ENCODE measurements at regions not wholly inside any gene's neighbourhood (a gene's known extent, or its start where the extent isn't known, plus 50 kb on each side); places are given as distances from the start of the nearest gene placed in this dataset.

DNA sequence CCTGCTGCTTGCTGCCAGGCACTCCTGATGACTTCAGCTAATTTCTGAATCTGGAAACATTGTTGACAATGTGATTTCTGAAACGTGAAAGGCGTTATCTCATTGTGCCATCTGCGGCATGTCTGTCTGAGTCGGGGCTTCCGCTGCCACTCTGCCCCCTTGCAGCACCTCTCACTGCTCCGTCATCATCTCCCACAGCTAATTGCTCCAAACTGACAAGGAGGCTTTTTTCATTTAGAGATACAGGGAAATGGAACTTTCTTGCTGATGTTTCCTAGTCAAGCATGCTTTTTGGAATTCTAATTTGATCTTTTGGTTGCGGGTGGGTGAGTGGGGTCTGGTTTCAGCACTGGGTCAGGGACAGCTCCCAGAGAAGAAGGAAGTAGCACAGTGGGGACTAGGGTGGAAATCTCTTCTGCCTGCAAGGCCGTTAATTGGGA lies 233.5 kb downstream of the DHX35 start:
- H3K4me3 ChIP-seq (ENCODE audit: low read length in 2 of 2) = no peak overlapping the region
- no peaks in the 10 kb centered on the region for H3K4me1 ChIP-seq (ENCODE audit: control insufficient read depth, insufficient read depth, low read length)
- no peak overlapping the region for H3K9ac ChIP-seq (ENCODE audit: low read length in 2 of 2)
- H3K27me3 ChIP-seq (ENCODE audit: control insufficient read depth in 1 of 2, insufficient read depth in 2 of 2, low read length in 2 of 2) = peaks cover 0 to 2% of the 10 kb centered on the region in 2 donors
- no peak overlapping the region for H3K27ac ChIP-seq (ENCODE audit: low read length)
- peaks cover 0 to 6% of the 10 kb centered on the region in 2 donors for H3K9me3 ChIP-seq (ENCODE audit: control insufficient read depth in 2 of 2, low read length in 2 of 2)
- H3K36me3 ChIP-seq (ENCODE audit: control insufficient read depth in 2 of 2, insufficient read depth in 2 of 2, low read length in 2 of 2) = no peaks in the 10 kb centered on the region

DNA sequence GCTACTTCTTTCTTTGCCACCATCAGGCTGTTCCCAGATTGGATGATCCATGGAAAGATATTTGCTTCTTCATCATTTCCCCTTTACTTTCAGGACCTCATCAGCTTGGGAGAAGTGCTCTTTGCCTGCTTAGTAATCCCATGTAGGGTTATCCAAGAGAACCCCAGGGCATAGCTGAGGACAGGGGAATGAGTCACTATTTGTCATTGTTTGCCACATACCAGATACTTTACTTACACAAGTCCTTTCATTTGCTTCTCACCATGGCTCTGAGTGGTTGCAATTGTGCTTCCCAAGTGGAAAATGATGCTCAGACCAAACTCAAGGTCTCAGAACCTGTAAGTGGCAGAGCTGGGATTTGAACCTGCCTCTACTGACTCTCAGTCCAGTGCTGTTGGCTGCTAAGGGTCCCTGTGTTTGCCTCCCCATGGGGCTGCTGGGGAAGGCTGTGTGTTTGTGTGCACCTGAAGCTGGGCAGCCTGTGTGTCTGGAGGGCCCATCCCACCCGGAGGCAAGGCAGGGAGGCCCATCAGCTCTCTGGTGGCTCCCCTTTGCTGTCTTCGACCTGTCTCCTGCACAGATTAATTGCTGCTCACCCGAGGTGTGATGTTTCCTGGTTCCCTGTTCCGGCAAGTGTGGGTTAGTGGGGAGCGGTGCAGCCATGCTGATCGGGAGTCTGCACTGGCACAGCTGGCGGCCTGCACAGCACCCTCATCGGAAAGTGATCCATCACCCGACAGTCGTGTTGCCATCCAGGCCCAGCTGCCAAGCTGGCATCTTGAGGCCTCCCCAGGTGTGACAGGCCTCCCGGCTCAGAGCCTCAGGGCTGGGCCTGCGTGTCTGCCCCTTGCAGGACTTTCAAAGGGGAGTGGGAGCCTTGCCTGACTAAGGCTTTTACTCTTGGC lies 228.8 kb downstream of the DHX35 start:
- H3K9me3 ChIP-seq (ENCODE audit: control insufficient read depth in 2 of 2, low read length in 2 of 2) = peaks cover 0 to 5% of the 10 kb centered on the region in 2 donors
- H3K27me3 ChIP-seq (ENCODE audit: control insufficient read depth in 1 of 2, insufficient read depth in 2 of 2, low read length in 2 of 2) = peaks cover 0 to 2% of the 10 kb centered on the region in 2 donors
- H3K4me1 ChIP-seq (ENCODE audit: control insufficient read depth, insufficient read depth, low read length) = no peaks in the 10 kb centered on the region
- no peak overlapping the region for H3K4me3 ChIP-seq (ENCODE audit: low read length in 2 of 2)
- no peak overlapping the region for H3K27ac ChIP-seq (ENCODE audit: low read length)
- H3K36me3 ChIP-seq (ENCODE audit: control insufficient read depth in 2 of 2, insufficient read depth in 2 of 2, low read length in 2 of 2) = no peaks in the 10 kb centered on the region
- no peak overlapping the region for H3K9ac ChIP-seq (ENCODE audit: low read length in 2 of 2)

DNA sequence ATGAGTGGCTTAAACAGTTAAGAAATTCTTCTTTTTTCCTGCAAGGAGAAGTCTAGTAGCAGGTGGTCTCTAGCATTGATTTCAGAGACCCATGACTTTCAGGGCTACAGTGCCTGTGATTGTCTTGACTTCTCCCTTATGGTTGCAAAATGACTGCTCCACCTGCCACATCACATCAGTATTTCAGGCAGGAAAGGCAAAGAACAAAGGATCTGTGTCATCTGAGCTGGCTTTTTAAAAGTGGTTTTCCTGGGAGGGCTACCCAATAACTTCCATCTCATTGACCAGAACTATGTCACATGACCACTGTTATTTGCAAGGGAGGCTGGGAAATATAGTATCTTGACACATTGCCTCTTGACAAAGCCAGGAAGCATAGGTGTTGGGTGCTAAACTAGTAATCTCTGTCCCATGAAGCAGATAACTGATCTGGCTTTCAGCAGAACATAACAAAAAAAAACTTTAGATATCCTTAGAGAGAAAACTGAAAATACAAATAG lies 226.2 kb downstream of the DHX35 start:
- Histone ChIP-seq H3K9me3 (ENCODE audit: control insufficient read depth in 2 of 2, low read length in 2 of 2) (peaks cover 4 to 11% of the 10 kb centered on the region in 2 donors), H3K36me3 (ENCODE audit: control insufficient read depth in 2 of 2, insufficient read depth in 2 of 2, low read length in 2 of 2) (no peaks in the 10 kb centered on the region), H3K9ac (ENCODE audit: low read length in 2 of 2) (no peak overlapping the region), H3K4me3 (ENCODE audit: low read length in 2 of 2) (no peak overlapping the region), H3K27me3 (ENCODE audit: control insufficient read depth in 1 of 2, insufficient read depth in 2 of 2, low read length in 2 of 2) (no peaks in the 10 kb centered on the region), H3K4me1 (ENCODE audit: control insufficient read depth, insufficient read depth, low read length) (no peaks in the 10 kb centered on the region), H3K27ac (ENCODE audit: low read length) (no peak overlapping the region)

DNA sequence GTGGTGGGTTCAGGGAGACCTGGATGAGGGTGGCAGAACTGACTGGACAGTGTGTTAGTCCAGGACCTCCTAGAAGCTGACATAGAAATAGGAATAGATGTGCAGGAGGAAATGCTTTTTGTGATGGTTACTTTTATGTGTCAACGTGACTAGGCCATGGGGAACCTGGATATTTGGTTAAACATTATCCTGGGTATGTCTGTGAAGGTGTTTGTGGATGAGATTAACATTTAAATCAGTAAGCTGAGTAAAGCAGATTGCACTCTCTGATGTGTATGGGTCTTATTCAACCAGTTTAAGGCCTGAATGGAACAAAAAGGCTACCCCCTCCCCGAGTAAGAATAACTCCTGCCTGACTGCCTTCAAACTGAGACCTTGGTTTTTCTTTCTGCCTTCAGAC lies 219.3 kb downstream of the DHX35 start:
- no peaks in the 10 kb centered on the region for H3K4me1 ChIP-seq (ENCODE audit: control insufficient read depth, insufficient read depth, low read length)
- H3K4me3 ChIP-seq (ENCODE audit: low read length in 2 of 2) = no peak overlapping the region
- H3K27me3 ChIP-seq (ENCODE audit: control insufficient read depth in 1 of 2, insufficient read depth in 2 of 2, low read length in 2 of 2) = no peaks in the 10 kb centered on the region
- H3K9me3 ChIP-seq (ENCODE audit: control insufficient read depth in 2 of 2, low read length in 2 of 2) = peaks cover 4 to 11% of the 10 kb centered on the region in 2 donors
- no peak overlapping the region for H3K9ac ChIP-seq (ENCODE audit: low read length in 2 of 2)
- no peaks in the 10 kb centered on the region for H3K36me3 ChIP-seq (ENCODE audit: control insufficient read depth in 2 of 2, insufficient read depth in 2 of 2, low read length in 2 of 2)
- H3K27ac ChIP-seq (ENCODE audit: low read length) = no peak overlapping the region

DNA sequence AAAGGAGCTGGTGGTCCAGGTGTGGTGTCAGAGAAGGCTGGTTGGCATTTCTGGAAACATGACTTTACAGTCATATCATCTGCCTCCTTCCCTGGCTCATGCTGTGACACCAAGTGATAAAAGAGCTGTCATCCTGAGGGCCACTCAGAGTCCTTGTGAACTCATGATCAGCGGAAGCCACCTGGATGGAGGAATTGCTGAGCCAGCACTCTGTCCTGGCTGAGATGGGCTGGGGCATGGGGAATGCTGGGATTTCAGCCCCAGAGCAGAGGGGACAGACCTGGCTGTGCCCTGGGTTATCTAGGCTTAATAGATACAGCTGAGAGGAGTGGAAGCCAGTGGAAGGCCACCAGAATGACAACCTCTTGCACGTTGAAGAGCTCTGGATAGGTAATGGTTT lies 214.3 kb downstream of the DHX35 start:
- no peak overlapping the region for H3K27ac ChIP-seq (ENCODE audit: low read length)
- peaks cover 0 to 2% of the 10 kb centered on the region in 2 donors for H3K9me3 ChIP-seq (ENCODE audit: control insufficient read depth in 2 of 2, low read length in 2 of 2)
- H3K4me3 ChIP-seq (ENCODE audit: low read length in 2 of 2) = no peak overlapping the region
- H3K9ac ChIP-seq (ENCODE audit: low read length in 2 of 2) = no peak overlapping the region
- H3K4me1 ChIP-seq (ENCODE audit: control insufficient read depth, insufficient read depth, low read length) = no peaks in the 10 kb centered on the region
- H3K27me3 ChIP-seq (ENCODE audit: control insufficient read depth in 1 of 2, insufficient read depth in 2 of 2, low read length in 2 of 2) = peaks cover 0 to 3% of the 10 kb centered on the region in 2 donors
- no peaks in the 10 kb centered on the region for H3K36me3 ChIP-seq (ENCODE audit: control insufficient read depth in 2 of 2, insufficient read depth in 2 of 2, low read length in 2 of 2)

DNA sequence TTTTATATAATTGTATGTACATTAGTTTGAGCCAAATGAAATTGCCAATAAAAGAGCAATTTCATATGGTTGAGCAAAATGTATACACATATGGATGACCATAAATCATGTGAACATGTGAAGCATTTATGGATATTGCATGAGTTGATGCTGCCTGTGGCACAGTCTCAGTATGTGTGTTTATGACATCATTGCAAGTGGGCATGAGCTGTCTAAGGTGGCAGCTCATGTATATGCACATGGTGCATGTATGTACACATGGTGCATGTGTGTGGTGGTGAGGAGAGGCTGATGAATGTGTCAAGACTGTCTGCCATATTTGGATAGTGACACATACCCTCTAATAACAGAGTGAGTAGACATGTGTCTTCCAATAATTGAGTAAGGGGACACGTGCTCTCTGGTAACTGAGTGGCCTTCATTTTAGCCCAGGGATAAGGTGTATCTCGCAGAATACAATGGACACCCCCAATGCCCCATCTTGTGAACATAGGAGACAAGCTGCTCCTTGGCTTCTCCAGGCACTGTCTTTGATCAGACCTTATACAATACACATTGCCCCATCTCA lies 208.8 kb downstream of the DHX35 start:
- Histone ChIP-seq H3K36me3 (ENCODE audit: control insufficient read depth in 2 of 2, insufficient read depth in 2 of 2, low read length in 2 of 2) (no peaks in the 10 kb centered on the region), H3K27me3 (ENCODE audit: control insufficient read depth in 1 of 2, insufficient read depth in 2 of 2, low read length in 2 of 2) (peaks cover 0 to 3% of the 10 kb centered on the region in 2 donors), H3K9ac (ENCODE audit: low read length in 2 of 2) (no peak overlapping the region), H3K4me3 (ENCODE audit: low read length in 2 of 2) (no peak overlapping the region), H3K9me3 (ENCODE audit: control insufficient read depth in 2 of 2, low read length in 2 of 2) (peaks cover 0 to 6% of the 10 kb centered on the region in 2 donors), H3K27ac (ENCODE audit: low read length) (no peak overlapping the region), H3K4me1 (ENCODE audit: control insufficient read depth, insufficient read depth, low read length) (no peaks in the 10 kb centered on the region)

DNA sequence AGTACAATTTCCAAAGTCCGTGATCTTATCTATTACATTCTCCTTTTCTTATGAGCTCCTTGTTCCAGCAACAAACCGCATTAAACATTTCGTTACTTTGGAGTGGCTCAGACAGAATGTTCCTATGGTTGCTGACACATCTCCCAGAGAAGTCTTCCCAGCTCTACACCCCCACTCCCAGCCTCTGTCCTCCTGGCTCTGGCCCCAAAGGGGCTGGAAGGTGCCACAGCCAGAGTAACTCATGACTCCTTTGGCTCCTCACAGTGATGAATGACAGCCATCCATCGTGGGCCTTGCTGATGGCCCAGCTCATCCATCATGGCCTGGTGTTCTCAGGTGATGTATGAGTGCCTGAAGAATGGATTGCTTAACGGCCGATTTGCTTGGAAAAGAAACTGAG lies 203.0 kb downstream of the DHX35 start:
- Histone ChIP-seq H3K36me3 (ENCODE audit: control insufficient read depth in 2 of 2, insufficient read depth in 2 of 2, low read length in 2 of 2) (no peaks in the 10 kb centered on the region), H3K4me3 (ENCODE audit: low read length in 2 of 2) (no peak overlapping the region), H3K9ac (ENCODE audit: low read length in 2 of 2) (no peak overlapping the region), H3K27me3 (ENCODE audit: control insufficient read depth in 1 of 2, insufficient read depth in 2 of 2, low read length in 2 of 2) (peaks cover 0 to 3% of the 10 kb centered on the region in 2 donors), H3K9me3 (ENCODE audit: control insufficient read depth in 2 of 2, low read length in 2 of 2) (no peaks in the 10 kb centered on the region), H3K4me1 (ENCODE audit: control insufficient read depth, insufficient read depth, low read length) (no peaks in the 10 kb centered on the region), H3K27ac (ENCODE audit: low read length) (no peak overlapping the region)

DNA sequence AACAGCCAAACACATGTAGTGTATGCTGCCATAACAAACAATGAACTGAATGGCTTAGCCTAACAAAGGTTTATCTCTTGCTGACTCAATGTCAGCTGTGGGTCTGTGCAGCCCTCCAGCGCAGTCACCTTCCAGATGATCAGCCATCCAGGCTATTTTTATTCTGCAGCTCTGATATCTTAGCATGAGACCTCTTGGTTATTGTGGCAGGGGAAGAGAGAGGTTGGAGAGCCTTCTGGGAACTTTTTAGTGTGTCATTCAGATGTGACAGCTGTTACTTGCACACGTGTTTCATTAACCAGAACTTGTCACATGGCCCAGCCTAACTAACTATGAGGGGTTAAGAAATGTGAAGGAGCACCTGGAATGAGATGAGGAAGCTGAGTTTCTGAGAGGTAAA lies 202.5 kb downstream of the DHX35 start:
- no peaks in the 10 kb centered on the region for H3K9me3 ChIP-seq (ENCODE audit: control insufficient read depth in 2 of 2, low read length in 2 of 2)
- no peaks in the 10 kb centered on the region for H3K4me1 ChIP-seq (ENCODE audit: control insufficient read depth, insufficient read depth, low read length)
- peaks cover 0 to 3% of the 10 kb centered on the region in 2 donors for H3K27me3 ChIP-seq (ENCODE audit: control insufficient read depth in 1 of 2, insufficient read depth in 2 of 2, low read length in 2 of 2)
- no peak overlapping the region for H3K4me3 ChIP-seq (ENCODE audit: low read length in 2 of 2)
- no peak overlapping the region for H3K27ac ChIP-seq (ENCODE audit: low read length)
- H3K36me3 ChIP-seq (ENCODE audit: control insufficient read depth in 2 of 2, insufficient read depth in 2 of 2, low read length in 2 of 2) = no peaks in the 10 kb centered on the region
- no peak overlapping the region for H3K9ac ChIP-seq (ENCODE audit: low read length in 2 of 2)

DNA sequence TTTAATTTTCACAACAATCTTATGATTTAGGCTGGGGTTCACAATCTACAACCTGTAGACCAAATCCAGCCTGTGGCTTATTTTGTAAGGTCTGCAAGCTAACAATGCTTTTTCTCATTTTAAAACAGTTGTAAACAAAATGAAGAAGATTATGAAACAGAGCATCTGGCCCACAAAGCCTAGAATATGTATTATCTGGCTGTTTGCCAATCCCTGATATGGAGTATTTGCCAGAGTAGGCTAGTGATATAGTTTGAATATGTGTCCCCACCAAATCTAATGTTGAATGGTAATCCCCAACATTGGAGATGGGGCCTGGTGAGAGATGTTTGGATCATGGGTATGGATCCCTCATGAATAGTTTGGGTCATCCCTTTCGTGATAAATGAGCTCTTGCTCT lies 201.8 kb downstream of the DHX35 start:
- Histone ChIP-seq H3K27ac (ENCODE audit: low read length) (no peak overlapping the region), H3K4me3 (ENCODE audit: low read length in 2 of 2) (no peak overlapping the region), H3K9ac (ENCODE audit: low read length in 2 of 2) (no peak overlapping the region), H3K9me3 (ENCODE audit: control insufficient read depth in 2 of 2, low read length in 2 of 2) (no peaks in the 10 kb centered on the region), H3K4me1 (ENCODE audit: control insufficient read depth, insufficient read depth, low read length) (no peaks in the 10 kb centered on the region), H3K36me3 (ENCODE audit: control insufficient read depth in 2 of 2, insufficient read depth in 2 of 2, low read length in 2 of 2) (no peaks in the 10 kb centered on the region), H3K27me3 (ENCODE audit: control insufficient read depth in 1 of 2, insufficient read depth in 2 of 2, low read length in 2 of 2) (peaks cover 0 to 3% of the 10 kb centered on the region in 2 donors)

DNA sequence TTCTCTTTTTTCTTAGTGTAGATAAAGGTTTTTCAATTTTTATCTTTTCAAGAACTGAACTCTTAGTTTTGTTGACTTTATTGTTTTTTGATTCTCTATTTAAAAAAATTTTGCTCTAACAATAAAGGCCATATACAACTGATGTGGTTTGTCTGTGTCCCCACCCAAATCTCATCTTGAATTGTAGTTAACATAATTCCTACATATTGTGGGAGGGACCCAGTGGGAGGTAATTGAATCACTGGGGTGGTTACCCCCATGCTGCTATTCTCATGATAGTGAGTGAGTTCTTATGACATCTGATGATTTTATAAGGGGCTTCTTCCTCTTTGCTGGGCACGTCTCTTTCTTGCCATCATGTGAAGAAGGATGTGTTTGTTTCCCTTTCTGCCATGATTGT lies 199.8 kb downstream of the DHX35 start:
- Histone ChIP-seq H3K27ac (ENCODE audit: low read length) (no peak overlapping the region), H3K9ac (ENCODE audit: low read length in 2 of 2) (no peak overlapping the region), H3K27me3 (ENCODE audit: control insufficient read depth in 1 of 2, insufficient read depth in 2 of 2, low read length in 2 of 2) (peaks cover 0 to 5% of the 10 kb centered on the region in 2 donors), H3K4me3 (ENCODE audit: low read length in 2 of 2) (no peak overlapping the region), H3K4me1 (ENCODE audit: control insufficient read depth, insufficient read depth, low read length) (no peaks in the 10 kb centered on the region), H3K36me3 (ENCODE audit: control insufficient read depth in 2 of 2, insufficient read depth in 2 of 2, low read length in 2 of 2) (no peaks in the 10 kb centered on the region), H3K9me3 (ENCODE audit: control insufficient read depth in 2 of 2, low read length in 2 of 2) (no peaks in the 10 kb centered on the region)

DNA sequence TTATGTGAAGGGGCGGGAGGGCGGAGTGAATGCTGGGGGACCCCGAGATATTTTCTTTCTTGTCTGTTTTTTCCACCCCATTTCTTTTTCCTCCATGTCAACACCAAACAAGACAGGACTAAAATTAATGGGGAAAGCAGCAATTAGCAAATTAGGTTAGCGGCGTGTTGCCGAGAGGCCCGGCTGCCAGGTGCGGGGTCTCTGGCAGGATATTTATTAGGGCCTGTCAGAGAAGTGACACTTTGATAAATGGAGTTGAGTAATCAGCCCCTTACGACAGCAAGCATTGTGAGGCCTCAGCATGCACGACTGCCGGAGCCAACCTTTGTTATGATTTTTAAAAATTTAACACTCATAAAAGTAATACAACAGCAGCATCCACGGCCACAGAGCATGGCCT lies 193.8 kb downstream of the DHX35 start:
- Histone ChIP-seq H3K4me1 (ENCODE audit: control insufficient read depth, insufficient read depth, low read length) (no peaks in the 10 kb centered on the region), H3K4me3 (ENCODE audit: low read length in 2 of 2) (no peak overlapping the region), H3K9me3 (ENCODE audit: control insufficient read depth in 2 of 2, low read length in 2 of 2) (no peaks in the 10 kb centered on the region), H3K36me3 (ENCODE audit: control insufficient read depth in 2 of 2, insufficient read depth in 2 of 2, low read length in 2 of 2) (no peaks in the 10 kb centered on the region), H3K27me3 (ENCODE audit: control insufficient read depth in 1 of 2, insufficient read depth in 2 of 2, low read length in 2 of 2) (peaks cover 4 to 13% of the 10 kb centered on the region in 2 donors), H3K9ac (ENCODE audit: low read length in 2 of 2) (no peak overlapping the region), H3K27ac (ENCODE audit: low read length) (no peak overlapping the region)
